ENCODE measurements at regions not wholly inside any gene's neighbourhood (a gene's known extent, or its start where the extent isn't known, plus 50 kb on each side); places are given as distances from the start of the nearest gene placed in this dataset.

DNA sequence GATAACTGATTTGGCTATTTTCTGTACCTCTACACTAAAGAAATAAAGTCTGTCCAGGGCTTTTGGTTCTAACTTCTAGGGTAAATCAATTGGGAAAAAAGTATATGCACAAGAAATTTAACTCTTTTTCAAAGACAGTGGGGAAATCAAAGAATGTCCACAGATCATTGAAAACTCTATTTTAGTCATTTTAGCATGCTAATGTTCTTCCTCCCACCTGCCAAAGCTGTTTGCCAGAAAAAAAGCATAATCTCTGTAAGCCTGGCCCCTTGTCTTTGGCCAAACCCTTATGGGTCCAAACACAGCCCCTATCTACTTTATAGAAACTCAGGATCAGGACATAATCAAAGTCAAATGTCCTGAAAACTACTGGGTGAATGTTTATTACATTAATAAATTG lies 302.2 kb upstream of the ESRRG start:
- TF ChIP-seq EP300 (IDR thresholded peaks at IDR 0.05; ENCODE audit: borderline replicate concordance), result no peak
- TF ChIP-seq FOXM1 (IDR thresholded peaks at IDR 0.05; ENCODE audit: borderline replicate concordance, low read depth), result no peak
- no peak for TF ChIP-seq TCF12 (IDR thresholded peaks at IDR 0.05; ENCODE audit: low read depth)
- no peak for TF ChIP-seq RAD21 (IDR thresholded peaks at IDR 0.05; ENCODE audit: low read depth)
- TF ChIP-seq, protein P1, sequence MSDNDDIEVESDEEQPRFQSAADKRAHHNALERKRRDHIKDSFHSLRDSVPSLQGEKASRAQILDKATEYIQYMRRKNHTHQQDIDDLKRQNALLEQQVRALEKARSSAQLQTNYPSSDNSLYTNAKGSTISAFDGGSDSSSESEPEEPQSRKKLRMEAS (IDR thresholded peaks at IDR 0.05), result no peak
- TF ChIP-seq CEBPB (IDR thresholded peaks at IDR 0.05), result no peak
- no peak for TF ChIP-seq YY1 (IDR thresholded peaks at IDR 0.05; ENCODE audit: low read depth)
- TF ChIP-seq USF1 (IDR thresholded peaks at IDR 0.05), result no peak
- TF ChIP-seq ZBTB7A (IDR thresholded peaks at IDR 0.05; ENCODE audit: low read depth), result no peak
- no peak for TF ChIP-seq TEAD4 (IDR thresholded peaks at IDR 0.05)
- no peak for TF ChIP-seq TAF1 (IDR thresholded peaks at IDR 0.05; ENCODE audit: low read depth)
